ENCODE measurements at regions not wholly inside any gene's neighbourhood (a gene's known extent, or its start where the extent isn't known, plus 50 kb on each side); places are given as distances from the start of the nearest gene placed in this dataset.
"Not testable (repeated sequence)": the region's sequence is repeated elsewhere in the genome, so short reads cannot be mapped to it uniquely, and the experiment has no call there.

- Mint-ChIP-seq H3K4me1 (peaks cover 9% of the 10 kb centered on the region), H3K27me3 (ENCODE audit: low read depth) (no peaks in the 10 kb centered on the region), H3K36me3 (ENCODE audit: low read depth) (no peaks in the 10 kb centered on the region), H3K27ac (no peak overlapping the region), H3K4me3 (no peak overlapping the region), H3K9me3 (no peaks in the 10 kb centered on the region)
- TF ChIP-seq CTCF (IDR thresholded peaks at IDR 0.05; ENCODE audit: unreplicated experiment in 3 of 3) = no peak
Observed at GRCh38 chr7:23893942-23894891, 184.2 kb downstream of the STK31 start.

GRCh38 chr7:23894892-23895569 is 185.0 kb downstream of the STK31 start:
- Mint-ChIP-seq H3K4me3 (no peak overlapping the region), H3K27ac (no peak overlapping the region), H3K27me3 (ENCODE audit: low read depth) (no peaks in the 10 kb centered on the region), H3K9me3 (no peaks in the 10 kb centered on the region), H3K36me3 (ENCODE audit: low read depth) (no peaks in the 10 kb centered on the region), H3K4me1 (peaks cover 9% of the 10 kb centered on the region)
- no peak for TF ChIP-seq CTCF (IDR thresholded peaks at IDR 0.05; ENCODE audit: unreplicated experiment in 3 of 3)

GRCh38 chr7:23895666-23896096 is 185.7 kb downstream of the STK31 start:
- Mint-ChIP-seq H3K27me3 (ENCODE audit: low read depth) (no peaks in the 10 kb centered on the region), H3K36me3 (ENCODE audit: low read depth) (no peaks in the 10 kb centered on the region), H3K4me3 (no peak overlapping the region), H3K9me3 (no peaks in the 10 kb centered on the region), H3K4me1 (peaks cover 9% of the 10 kb centered on the region), H3K27ac (no peak overlapping the region)
- TF ChIP-seq CTCF (IDR thresholded peaks at IDR 0.05; ENCODE audit: unreplicated experiment in 3 of 3) = no peak

- Mint-ChIP-seq H3K9me3 (no peaks in the 10 kb centered on the region), H3K27me3 (ENCODE audit: low read depth) (no peaks in the 10 kb centered on the region), H3K4me1 (peaks cover 5% of the 10 kb centered on the region), H3K27ac (no peak overlapping the region), H3K36me3 (ENCODE audit: low read depth) (no peaks in the 10 kb centered on the region), H3K4me3 (no peak overlapping the region)
- TF ChIP-seq CTCF (IDR thresholded peaks at IDR 0.05; ENCODE audit: unreplicated experiment in 3 of 3) = no peak
Observed at GRCh38 chr7:23898619-23899018, 188.6 kb downstream of the STK31 start.

- not testable (repeated sequence) for H3K9me3 Mint-ChIP-seq; H3K27me3 Mint-ChIP-seq (ENCODE audit: low read depth); H3K4me1 Mint-ChIP-seq; H3K4me3 Mint-ChIP-seq; H3K36me3 Mint-ChIP-seq (ENCODE audit: low read depth); H3K27ac Mint-ChIP-seq
Observed at GRCh38 chr7:23904901-23905300, 194.9 kb downstream of the STK31 start.

- no peaks in the 10 kb centered on the region for H3K4me1 Mint-ChIP-seq
- no peak for TF ChIP-seq CTCF (IDR thresholded peaks at IDR 0.05; ENCODE audit: unreplicated experiment in 3 of 3)
- H3K27me3 Mint-ChIP-seq (ENCODE audit: low read depth) = no peaks in the 10 kb centered on the region
- no peak overlapping the region for H3K4me3 Mint-ChIP-seq
- no peak overlapping the region for H3K27ac Mint-ChIP-seq
- H3K36me3 Mint-ChIP-seq (ENCODE audit: low read depth) = no peaks in the 10 kb centered on the region
- H3K9me3 Mint-ChIP-seq = no peaks in the 10 kb centered on the region
Observed at GRCh38 chr7:23907012-23907411, 197.0 kb downstream of the STK31 start.
